ENCODE measurements at regions not wholly inside any gene's neighbourhood (a gene's known extent, or its start where the extent isn't known, plus 50 kb on each side); places are given as distances from the start of the nearest gene placed in this dataset.

GRCh38 chr18:2035056-2035455, 536.2 kb downstream of the METTL4 start:
- no peak for TF ChIP-seq EZH2 (IDR thresholded peaks at IDR 0.05; ENCODE audit: insufficient read depth, poor library complexity, severe bottlenecking)
- no peak for TF ChIP-seq EZH2phosphoT487 (IDR thresholded peaks at IDR 0.05; ENCODE audit: insufficient read depth, low read depth)
